ENCODE measurements at regions not wholly inside any gene's neighbourhood (a gene's known extent, or its start where the extent isn't known, plus 50 kb on each side); places are given as distances from the start of the nearest gene placed in this dataset.
"Not testable (repeated sequence)": the region's sequence is repeated elsewhere in the genome, so short reads cannot be mapped to it uniquely, and the experiment has no call there.

DNA sequence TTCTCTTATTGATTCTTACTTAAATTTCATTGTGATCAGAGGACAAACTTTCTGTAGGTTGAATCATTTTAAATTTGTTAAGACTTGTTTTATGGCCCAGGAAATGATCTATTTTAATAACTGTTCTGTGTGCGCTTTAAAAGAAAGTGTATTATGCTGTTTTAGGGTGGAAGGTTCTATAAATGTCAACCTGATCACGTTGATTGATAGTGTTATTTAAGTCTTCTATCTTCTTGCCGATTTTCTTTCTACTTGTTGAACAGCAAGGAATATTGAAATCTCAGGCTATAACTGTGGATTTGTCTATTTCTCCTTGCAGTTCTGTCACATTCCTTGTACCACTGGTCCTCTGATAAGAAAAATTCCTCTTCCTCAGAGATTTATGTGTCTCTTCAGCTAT, 112.7 kb downstream of the TANC2 start:
- H3K27ac ChIP-seq: no peak overlapping the region
- no peak overlapping the region for H3K4me3 ChIP-seq
- H3K4me1 ChIP-seq: no peaks in the 10 kb centered on the region
- DNase-seq: no peak
- TF ChIP-seq, protein P1, sequence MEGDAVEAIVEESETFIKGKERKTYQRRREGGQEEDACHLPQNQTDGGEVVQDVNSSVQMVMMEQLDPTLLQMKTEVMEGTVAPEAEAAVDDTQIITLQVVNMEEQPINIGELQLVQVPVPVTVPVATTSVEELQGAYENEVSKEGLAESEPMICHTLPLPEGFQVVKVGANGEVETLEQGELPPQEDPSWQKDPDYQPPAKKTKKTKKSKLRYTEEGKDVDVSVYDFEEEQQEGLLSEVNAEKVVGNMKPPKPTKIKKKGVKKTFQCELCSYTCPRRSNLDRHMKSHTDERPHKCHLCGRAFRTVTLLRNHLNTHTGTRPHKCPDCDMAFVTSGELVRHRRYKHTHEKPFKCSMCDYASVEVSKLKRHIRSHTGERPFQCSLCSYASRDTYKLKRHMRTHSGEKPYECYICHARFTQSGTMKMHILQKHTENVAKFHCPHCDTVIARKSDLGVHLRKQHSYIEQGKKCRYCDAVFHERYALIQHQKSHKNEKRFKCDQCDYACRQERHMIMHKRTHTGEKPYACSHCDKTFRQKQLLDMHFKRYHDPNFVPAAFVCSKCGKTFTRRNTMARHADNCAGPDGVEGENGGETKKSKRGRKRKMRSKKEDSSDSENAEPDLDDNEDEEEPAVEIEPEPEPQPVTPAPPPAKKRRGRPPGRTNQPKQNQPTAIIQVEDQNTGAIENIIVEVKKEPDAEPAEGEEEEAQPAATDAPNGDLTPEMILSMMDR (IDR thresholded peaks at IDR 0.05): no peak
- no peaks in the 10 kb centered on the region for H3K27me3 ChIP-seq
- H3K9ac ChIP-seq (ENCODE audit: low read depth in 2 of 2, low read length in 2 of 2): no peak overlapping the region
- H3K36me3 ChIP-seq: no peaks in the 10 kb centered on the region
- intact Hi-C loops (cut with DNase I): no loop called here
- H3K9me3 ChIP-seq: no peaks in the 10 kb centered on the region

DNA sequence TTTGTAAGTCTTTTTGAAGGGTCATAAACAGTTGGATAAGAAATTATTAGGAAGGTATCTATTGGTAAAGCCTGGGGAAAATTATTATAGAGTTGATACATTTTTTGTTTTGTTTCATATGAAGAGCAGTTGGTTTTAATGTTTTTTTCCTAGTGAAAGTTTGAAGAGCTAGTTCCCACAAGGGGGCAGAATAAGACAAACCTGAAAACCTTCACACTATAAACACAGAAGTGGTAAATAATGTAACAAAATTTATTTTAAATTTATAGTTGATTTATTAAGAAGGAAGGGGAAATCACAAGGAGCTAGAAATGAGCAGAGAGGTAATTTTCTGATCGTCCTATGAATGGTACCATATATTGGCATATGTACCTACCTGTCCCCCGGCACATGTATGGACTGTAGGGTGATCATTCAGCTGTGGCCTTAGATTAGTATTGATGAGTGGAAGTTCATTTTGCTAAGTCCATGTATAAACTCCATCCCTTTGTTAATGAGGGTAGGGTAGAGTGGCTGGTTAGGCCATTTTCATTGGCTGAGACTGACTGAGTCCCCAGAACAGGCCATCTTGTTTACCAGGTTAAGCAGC, 116.3 kb downstream of the TANC2 start:
- no peaks in the 10 kb centered on the region for H3K4me1 ChIP-seq
- no peak overlapping the region for H3K27ac ChIP-seq
- H3K9me3 ChIP-seq: no peaks in the 10 kb centered on the region
- intact Hi-C loops (cut with DNase I): loop anchor here (2.0 kb wide), 1 partner anchor 324 kb away; no protein-coding TSS in a partner anchor
- DNase-seq: no peak
- H3K4me3 ChIP-seq: no peak overlapping the region
- H3K27me3 ChIP-seq: no peaks in the 10 kb centered on the region
- H3K36me3 ChIP-seq: no peaks in the 10 kb centered on the region
- H3K9ac ChIP-seq (ENCODE audit: low read depth in 2 of 2, low read length in 2 of 2): no peak overlapping the region
- TF ChIP-seq, protein P1 (IDR thresholded peaks at IDR 0.05): peak; percentile 20

GRCh38 chr17:63082952-63083351, 116.9 kb downstream of the TANC2 start:
- no peaks in the 10 kb centered on the region for H3K4me1 ChIP-seq
- no peak for DNase-seq
- no peaks in the 10 kb centered on the region for H3K36me3 ChIP-seq
- intact Hi-C loops (cut with DNase I): loop anchor here (2.0 kb wide), 1 partner anchor 324 kb away; no protein-coding TSS in a partner anchor
- H3K4me3 ChIP-seq: no peak overlapping the region
- no peaks in the 10 kb centered on the region for H3K27me3 ChIP-seq
- H3K27ac ChIP-seq: no peak overlapping the region
- TF ChIP-seq, protein P1 (IDR thresholded peaks at IDR 0.05): no peak
- H3K9ac ChIP-seq (ENCODE audit: low read depth in 2 of 2, low read length in 2 of 2): no peak overlapping the region
- H3K9me3 ChIP-seq: no peaks in the 10 kb centered on the region

DNA sequence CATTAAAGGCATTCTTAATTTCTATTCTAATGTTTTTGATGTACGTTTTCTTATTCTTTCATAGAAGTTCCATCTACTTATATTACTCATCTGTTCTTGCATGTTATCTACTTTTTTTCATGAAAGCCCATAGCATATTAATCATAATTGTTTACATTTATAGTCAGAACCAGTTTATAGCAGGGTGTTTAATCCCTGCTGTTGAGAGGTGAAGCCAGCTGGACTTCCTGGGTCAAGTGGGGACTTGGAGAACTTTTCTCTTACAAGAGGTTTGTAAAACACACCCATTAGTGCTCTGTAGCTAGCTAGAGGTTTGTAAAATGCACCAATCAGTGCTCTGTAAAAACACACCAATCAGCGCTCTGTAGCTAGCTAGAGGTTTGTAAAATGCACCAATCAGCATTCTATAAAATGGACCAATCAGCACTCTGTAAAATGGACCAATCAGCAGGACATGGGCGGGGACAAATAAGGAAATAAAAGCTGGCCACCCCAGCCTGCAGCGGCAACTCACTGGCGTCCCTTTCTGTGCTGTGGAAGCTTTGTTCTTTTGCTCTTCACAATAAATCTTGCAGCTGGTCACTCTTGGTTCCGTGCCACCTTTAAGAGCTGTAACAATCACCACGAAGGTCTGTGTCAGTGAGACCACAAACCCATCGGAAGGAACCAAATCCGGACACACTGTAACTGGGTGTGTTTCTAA, 120.6 kb downstream of the TANC2 start:
- Histone ChIP-seq H3K36me3 (no peaks in the 10 kb centered on the region), H3K4me3 (no peak overlapping the region), H3K9ac (ENCODE audit: low read depth in 2 of 2, low read length in 2 of 2) (no peak overlapping the region), H3K27me3 (no peaks in the 10 kb centered on the region), H3K27ac (no peak overlapping the region), H3K9me3 (no peaks in the 10 kb centered on the region), H3K4me1 (no peaks in the 10 kb centered on the region)
- intact Hi-C loops (cut with DNase I): no loop called here
- TF ChIP-seq, protein P1 (IDR thresholded peaks at IDR 0.05): no peak
- DNase-seq: no peak

DNA sequence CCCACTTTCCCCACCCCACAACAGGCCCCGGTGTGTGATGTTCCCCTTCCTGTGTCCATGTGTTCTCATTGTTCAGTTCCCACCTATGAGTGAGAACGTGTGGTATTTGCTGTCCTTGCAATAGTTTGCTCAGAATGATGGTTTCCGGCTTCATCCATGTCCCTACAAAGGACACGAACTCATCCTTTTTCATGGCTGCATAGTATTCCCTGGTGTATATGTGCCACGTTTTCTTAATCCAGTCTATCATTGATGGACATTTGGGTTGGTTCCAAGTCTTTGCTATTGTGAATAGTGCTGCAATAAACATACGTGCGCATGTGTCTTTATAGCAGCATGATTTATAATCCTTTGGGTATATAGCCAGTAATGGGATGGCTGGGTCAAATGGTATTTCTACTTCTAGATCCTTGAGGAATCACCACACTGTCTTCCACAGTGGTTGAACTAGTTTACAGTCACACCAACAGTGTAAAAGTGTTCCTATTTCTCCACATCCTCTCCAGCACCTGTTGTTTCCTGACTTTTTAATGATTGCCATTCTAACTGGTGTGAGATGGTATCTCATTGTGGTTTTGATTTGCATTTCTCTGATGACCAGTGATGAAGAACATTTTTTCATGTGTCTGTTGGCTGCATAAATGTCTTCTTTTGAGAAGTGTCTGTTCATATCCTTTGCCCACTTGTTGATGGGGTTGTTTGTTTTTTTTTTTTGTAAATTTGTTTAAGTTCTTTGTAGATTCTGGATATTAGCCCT, 124.5 kb downstream of the TANC2 start:
- H3K27ac ChIP-seq; intact Hi-C loops (cut with DNase I); DNase-seq; H3K9me3 ChIP-seq; H3K36me3 ChIP-seq; H3K4me3 ChIP-seq; H3K9ac ChIP-seq (ENCODE audit: low read depth in 2 of 2, low read length in 2 of 2); H3K4me1 ChIP-seq; H3K27me3 ChIP-seq: not testable (repeated sequence)

- H3K4me3 ChIP-seq; intact Hi-C loops (cut with DNase I); H3K27me3 ChIP-seq; H3K36me3 ChIP-seq; H3K4me1 ChIP-seq; H3K9ac ChIP-seq (ENCODE audit: low read depth in 2 of 2, low read length in 2 of 2); DNase-seq; H3K9me3 ChIP-seq; H3K27ac ChIP-seq: not testable (repeated sequence)
Measured at GRCh38 chr17:63091909-63092308, 125.9 kb downstream of the TANC2 start.

Data from colonic mucosa (tissue), 4 donors.